Chondrocyte (in vitro differentiated cells): ENCODE measurements at regions not wholly inside any gene's neighbourhood (a gene's known extent, or its start where the extent isn't known, plus 50 kb on each side); places are given as distances from the start of the nearest gene placed in this dataset.

Source experiments
- DNase-seq: peaks from one replicate; pipeline ENCODE4 v3.0.0; 2021; ENCODE audit warnings: mixed read lengths, low spot score
- H3K27ac Mint-ChIP-seq: one replicate; pipeline ENCODE4 v1.8.0; 2021; ENCODE audit warnings: mild to moderate bottlenecking, moderate library complexity, mixed read lengths; ENCODE audit not compliant: unreplicated experiment
- H3K27me3 Mint-ChIP-seq: 2 replicates; pipeline ENCODE4 v1.8.0; 2021; ENCODE audit warnings: low read depth, mixed read lengths
- H3K36me3 Mint-ChIP-seq: 2 replicates; pipeline ENCODE4 v1.8.0; 2021; ENCODE audit warnings: low read depth, mixed read lengths
- H3K4me1 Mint-ChIP-seq: 2 replicates; pipeline ENCODE4 v1.8.0; 2021; ENCODE audit warnings: low read depth, mild to moderate bottlenecking, mixed read lengths
- H3K4me3 Mint-ChIP-seq: one replicate; pipeline ENCODE4 v1.8.0; 2021; ENCODE audit warnings: mild to moderate bottlenecking, moderate library complexity, mixed read lengths; ENCODE audit not compliant: unreplicated experiment
- H3K9me3 Mint-ChIP-seq: 2 replicates; pipeline ENCODE4 v1.8.0; 2021; ENCODE audit warnings: low read depth, mixed read lengths
- TF ChIP-seq, protein P1 (sequence below): fragments of 200-600 bp; sonication (generic); IDR thresholded peaks from 2 replicates; pipeline ENCODE4 v1.5.0; 2021; ENCODE audit warnings: antibody characterized with exemption, mild to moderate bottlenecking, moderate library complexity

DNA sequence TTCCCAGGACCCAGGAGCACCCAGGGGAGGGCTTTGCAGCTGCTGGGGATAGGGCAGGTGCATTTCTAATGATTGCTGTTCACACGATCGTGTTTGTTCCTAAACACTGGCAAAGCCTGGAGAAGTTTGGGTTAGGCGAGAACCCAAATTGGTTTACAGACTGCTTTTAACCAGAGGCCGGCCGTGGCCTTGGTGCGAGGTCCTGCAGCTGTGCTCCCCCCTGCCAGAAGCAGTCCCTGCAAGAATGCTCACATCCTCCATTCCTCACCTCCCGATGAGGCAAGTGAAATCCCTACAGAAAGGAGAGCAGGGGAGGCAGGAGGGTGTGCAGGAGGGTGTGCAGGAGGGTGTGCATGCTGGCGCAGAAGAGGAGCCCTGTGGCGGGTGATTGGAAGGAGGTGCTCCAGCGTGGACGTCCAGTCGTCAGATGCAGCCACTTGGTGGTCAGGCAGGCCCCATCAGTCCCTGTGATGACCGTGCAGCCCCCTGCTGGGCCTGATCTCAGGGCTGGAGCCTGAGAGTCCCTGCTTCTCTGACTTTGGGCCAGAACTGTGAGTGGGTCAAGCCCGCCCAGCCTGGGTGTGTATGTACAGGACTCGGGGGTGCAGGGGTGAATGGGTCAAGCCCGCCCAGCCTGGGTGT is 55.7 kb upstream of the FRMD1 start:
- no peak overlapping the region for H3K4me3 Mint-ChIP-seq
- H3K9me3 Mint-ChIP-seq, result no peaks in the 10 kb centered on the region
- TF ChIP-seq, protein P1, sequence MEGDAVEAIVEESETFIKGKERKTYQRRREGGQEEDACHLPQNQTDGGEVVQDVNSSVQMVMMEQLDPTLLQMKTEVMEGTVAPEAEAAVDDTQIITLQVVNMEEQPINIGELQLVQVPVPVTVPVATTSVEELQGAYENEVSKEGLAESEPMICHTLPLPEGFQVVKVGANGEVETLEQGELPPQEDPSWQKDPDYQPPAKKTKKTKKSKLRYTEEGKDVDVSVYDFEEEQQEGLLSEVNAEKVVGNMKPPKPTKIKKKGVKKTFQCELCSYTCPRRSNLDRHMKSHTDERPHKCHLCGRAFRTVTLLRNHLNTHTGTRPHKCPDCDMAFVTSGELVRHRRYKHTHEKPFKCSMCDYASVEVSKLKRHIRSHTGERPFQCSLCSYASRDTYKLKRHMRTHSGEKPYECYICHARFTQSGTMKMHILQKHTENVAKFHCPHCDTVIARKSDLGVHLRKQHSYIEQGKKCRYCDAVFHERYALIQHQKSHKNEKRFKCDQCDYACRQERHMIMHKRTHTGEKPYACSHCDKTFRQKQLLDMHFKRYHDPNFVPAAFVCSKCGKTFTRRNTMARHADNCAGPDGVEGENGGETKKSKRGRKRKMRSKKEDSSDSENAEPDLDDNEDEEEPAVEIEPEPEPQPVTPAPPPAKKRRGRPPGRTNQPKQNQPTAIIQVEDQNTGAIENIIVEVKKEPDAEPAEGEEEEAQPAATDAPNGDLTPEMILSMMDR, result no peak
- H3K36me3 Mint-ChIP-seq, result no peaks in the 10 kb centered on the region
- H3K4me1 Mint-ChIP-seq, result peaks cover 15% of the 10 kb centered on the region
- peaks cover 8% of the 10 kb centered on the region for H3K27me3 Mint-ChIP-seq
- peak; percentile 81 for DNase-seq
- no peak overlapping the region for H3K27ac Mint-ChIP-seq

DNA sequence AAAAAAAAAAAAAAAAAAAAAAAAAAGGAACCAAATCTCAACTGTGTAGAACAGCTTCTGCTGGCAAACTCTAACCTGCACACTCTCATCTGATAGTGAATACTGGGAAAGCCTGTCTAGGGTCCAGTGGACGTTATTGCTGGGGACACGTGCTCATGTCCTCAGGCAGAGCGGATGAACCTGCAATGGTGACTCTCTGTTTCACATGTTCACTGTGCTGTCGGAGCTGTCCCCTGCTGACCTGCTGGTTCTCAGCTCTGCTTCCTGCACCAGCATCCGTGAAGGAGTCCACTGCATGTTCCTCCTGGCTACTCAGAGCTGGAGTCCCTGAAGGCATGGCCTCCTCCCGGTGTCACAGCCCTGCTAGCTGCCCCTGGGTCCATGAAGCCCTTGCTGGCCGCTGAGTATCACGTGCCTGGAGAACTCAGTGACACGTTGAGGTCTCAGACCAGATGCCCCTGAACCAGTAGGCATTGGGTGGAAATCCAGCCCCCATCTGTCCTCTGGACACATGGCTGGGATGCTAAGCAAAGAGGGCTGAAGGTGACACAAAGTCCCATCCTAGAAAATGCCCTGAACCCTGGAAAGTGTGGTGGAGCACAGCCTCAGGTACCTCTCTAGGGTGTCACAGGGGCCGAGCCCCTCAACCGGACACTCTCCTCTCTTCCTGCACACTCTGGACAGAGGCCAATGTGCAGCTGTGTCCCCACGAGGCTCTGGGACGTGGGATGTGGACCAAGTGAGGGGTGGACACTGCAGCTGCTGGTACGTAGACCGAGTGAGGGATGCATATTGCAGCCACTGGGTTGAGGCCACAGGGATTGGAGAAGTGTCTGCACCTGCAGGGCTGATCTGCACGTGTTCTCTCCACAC is 54.9 kb upstream of the FRMD1 start:
- Mint-ChIP-seq H3K4me3 (no peak overlapping the region), H3K4me1 (peaks cover 15% of the 10 kb centered on the region), H3K36me3 (no peaks in the 10 kb centered on the region), H3K27me3 (peaks cover 8% of the 10 kb centered on the region), H3K9me3 (no peaks in the 10 kb centered on the region), H3K27ac (peak overlapping the region; percentile 12)
- TF ChIP-seq, protein P1, result no peak
- DNase-seq, result peak; percentile 56

DNA sequence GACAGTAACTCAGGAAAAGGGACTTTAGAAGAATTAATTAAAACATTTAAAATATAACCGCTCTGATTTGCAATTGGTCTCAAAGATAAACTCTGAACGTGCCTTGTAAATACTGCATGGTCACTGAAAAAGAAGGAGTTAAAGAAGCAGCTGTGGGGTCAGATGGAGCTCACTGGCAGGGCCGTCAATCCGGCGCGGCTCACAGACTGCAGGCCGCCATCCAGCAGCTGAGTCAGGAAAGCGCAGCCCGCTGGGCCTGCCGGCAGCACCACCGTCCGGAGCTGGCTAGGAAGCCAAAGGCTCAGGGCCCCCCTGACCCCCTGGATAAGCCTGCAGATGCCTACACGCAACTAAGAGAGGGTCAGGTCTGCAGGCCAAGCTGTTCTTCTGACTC is 54.2 kb upstream of the FRMD1 start:
- H3K4me1 Mint-ChIP-seq, result peaks cover 15% of the 10 kb centered on the region
- peak overlapping the region; percentile 56 for H3K4me3 Mint-ChIP-seq
- no peaks in the 10 kb centered on the region for H3K9me3 Mint-ChIP-seq
- peak overlapping the region; percentile 69 for H3K27ac Mint-ChIP-seq
- peaks cover 8% of the 10 kb centered on the region for H3K27me3 Mint-ChIP-seq
- H3K36me3 Mint-ChIP-seq, result no peaks in the 10 kb centered on the region
- no peak for DNase-seq
- TF ChIP-seq, protein P1, result peak; percentile 52

DNA sequence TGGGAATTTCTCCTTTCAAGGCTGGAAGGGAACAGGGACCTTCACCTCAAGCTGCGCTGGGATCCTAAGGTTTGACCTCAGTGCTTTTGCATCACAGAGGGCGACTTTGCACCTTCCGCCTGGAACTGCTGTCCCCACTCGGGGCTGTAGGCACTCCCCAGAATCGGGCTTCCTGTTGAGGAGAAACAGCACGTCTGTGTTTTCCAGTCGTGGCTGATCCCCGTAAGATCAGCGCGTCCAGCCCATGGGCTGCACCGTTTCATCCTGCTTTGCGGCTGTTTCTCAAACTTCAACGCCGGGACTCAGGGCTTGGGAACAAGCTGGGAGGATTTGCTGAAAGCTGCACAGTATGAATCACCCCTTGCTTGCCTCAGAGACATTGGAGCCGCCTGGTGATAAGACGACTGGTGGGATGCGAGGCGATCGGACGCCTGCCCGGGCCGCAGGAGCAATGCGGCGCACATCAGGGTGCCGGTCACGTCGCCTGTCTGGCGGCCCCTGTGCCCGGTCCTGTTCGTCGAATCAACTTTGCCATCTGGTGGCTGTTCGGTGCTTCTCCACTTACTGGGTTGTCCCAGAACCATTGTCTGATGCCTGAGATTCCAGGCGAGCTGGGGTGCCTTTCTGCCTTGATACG is 53.6 kb upstream of the FRMD1 start:
- no peak for DNase-seq
- H3K4me3 Mint-ChIP-seq, result peak overlapping the region; percentile 56
- peak overlapping the region; percentile 69 for H3K27ac Mint-ChIP-seq
- H3K9me3 Mint-ChIP-seq, result no peaks in the 10 kb centered on the region
- peaks cover 15% of the 10 kb centered on the region for H3K4me1 Mint-ChIP-seq
- H3K36me3 Mint-ChIP-seq, result no peaks in the 10 kb centered on the region
- TF ChIP-seq, protein P1, result peak; percentile 83
- H3K27me3 Mint-ChIP-seq, result peaks cover 10% of the 10 kb centered on the region
